Activated naive CD8-positive, alpha-beta T cell treated with anti-CD3 and anti-CD28 coated beads, Interleukin-2, amount 50 U/mL, for 24 hours (primary cell): ENCODE measurements at regions not wholly inside any gene's neighbourhood (a gene's known extent, or its start where the extent isn't known, plus 50 kb on each side); places are given as distances from the start of the nearest gene placed in this dataset.

Experiments
- ATAC-seq: fragments of 150-1000 bp; cut with Tn5 transposase; one replicate; pipeline ENCODE4 v1.10.0; 2021
- DNase-seq: peaks from one replicate; pipeline ENCODE4 v3.0.0; 2021
- H3K27ac Mint-ChIP-seq: one replicate; pipeline ENCODE4 v1.8.0; 2021; ENCODE audit warnings: mild to moderate bottlenecking, mixed read lengths
- H3K27me3 Mint-ChIP-seq: one replicate; pipeline ENCODE4 v1.8.0; 2021; ENCODE audit warnings: mixed read lengths
- H3K36me3 Mint-ChIP-seq: one replicate; pipeline ENCODE4 v1.8.0; 2021; ENCODE audit warnings: low read depth, mixed read lengths
- H3K4me1 Mint-ChIP-seq: one replicate; pipeline ENCODE4 v1.8.0; 2021; ENCODE audit warnings: mixed read lengths
- H3K4me3 Mint-ChIP-seq: one replicate; pipeline ENCODE4 v1.8.0; 2021; ENCODE audit warnings: mild to moderate bottlenecking, moderate library complexity, mixed read lengths
- H3K9me3 Mint-ChIP-seq: one replicate; pipeline ENCODE4 v1.8.0; 2021; ENCODE audit warnings: mixed read lengths

DNA sequence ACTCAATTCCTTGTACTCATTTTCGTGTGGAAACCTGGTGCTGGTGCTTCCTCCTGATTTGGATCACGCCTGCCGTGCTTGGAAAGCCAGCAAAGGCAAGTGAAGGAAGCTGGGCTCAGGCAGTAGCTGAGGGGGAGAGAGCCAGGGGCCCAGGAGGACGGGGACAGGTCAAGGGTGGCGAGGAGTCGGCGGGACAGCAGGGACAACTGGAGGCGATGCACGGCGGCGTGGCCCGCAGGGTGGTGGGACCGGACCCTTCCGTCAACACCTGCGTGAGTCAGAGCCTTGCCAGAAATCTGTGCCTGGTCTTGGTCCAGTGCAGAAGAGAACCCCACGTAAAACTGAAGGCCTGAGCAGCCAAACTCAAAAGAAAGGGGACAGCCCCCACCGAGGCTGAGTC lies 309.7 kb upstream of the SHH start:
- Mint-ChIP-seq H3K4me1 (no peaks in the 10 kb centered on the region), H3K27me3 (no peaks in the 10 kb centered on the region), H3K27ac (no peak overlapping the region), H3K9me3 (no peaks in the 10 kb centered on the region), H3K36me3 (no peaks in the 10 kb centered on the region), H3K4me3 (no peak overlapping the region)
- DNase-seq (no peak), ATAC-seq (no peak)

DNA sequence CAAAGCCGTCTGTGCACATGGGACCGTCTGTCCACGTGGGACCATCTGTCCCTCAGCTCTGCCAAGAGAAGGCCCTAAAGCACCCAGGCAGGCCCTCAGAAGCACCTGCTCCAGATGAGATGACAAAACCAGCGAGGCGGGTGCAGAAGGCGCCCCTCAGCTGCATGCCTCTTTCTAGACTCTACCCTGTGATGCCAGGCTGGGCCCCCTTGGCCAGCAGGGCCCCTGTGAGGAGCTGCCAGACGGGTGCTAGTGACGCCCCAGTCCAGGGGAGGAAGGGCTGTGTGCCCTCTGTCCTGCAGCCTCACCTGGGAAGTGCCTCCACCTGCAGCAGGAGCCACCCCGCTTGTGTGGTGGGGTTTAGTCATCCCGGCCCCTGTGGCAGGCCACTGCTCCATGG lies 309.2 kb upstream of the SHH start:
- H3K4me1 Mint-ChIP-seq, result no peaks in the 10 kb centered on the region
- no peaks in the 10 kb centered on the region for H3K9me3 Mint-ChIP-seq
- H3K4me3 Mint-ChIP-seq, result no peak overlapping the region
- H3K36me3 Mint-ChIP-seq, result no peaks in the 10 kb centered on the region
- no peak for DNase-seq
- H3K27ac Mint-ChIP-seq, result no peak overlapping the region
- ATAC-seq, result no peak
- no peaks in the 10 kb centered on the region for H3K27me3 Mint-ChIP-seq

DNA sequence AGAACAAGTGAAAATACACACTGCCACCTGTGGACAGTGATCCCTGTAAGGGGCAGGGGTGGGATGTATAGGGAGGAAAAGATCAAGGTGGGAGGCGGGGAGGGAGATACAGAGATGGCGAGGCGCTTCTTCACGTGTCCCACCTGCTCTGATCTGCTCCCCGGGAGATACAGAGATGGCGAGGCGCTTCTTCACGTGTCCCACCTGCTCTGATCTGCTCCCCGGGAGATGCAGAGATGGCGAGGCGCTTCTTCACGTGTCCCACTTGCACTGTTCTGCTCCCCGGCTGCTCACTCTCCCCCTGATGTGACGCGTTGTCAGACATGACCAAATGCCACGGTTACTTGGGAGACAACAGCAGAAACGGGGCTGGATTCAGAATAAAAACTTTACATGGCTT lies 308.3 kb upstream of the SHH start:
- no peaks in the 10 kb centered on the region for H3K4me1 Mint-ChIP-seq
- ATAC-seq, result no peak
- no peaks in the 10 kb centered on the region for H3K9me3 Mint-ChIP-seq

DNA sequence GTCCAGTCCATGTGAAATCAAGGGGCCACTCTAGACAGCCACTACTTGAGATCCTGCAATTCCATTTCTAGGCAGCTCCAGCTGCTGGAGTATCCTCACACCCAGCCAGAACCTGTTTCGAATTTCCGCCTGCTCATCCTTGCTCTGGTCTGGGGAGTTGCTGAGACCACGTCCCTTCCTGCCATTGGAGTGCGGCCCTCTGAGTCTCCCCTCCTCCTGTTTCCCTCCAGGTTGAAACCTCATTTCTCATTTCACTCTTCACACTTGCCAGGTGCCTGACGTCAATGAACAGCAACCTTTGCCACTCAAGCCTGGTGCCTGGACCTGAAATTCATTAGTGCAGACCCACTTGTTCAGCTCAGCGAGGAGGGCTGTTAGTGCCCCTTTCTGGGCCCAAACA lies 307.5 kb upstream of the SHH start:
- Mint-ChIP-seq H3K27ac (no peak overlapping the region), H3K4me1 (no peaks in the 10 kb centered on the region), H3K4me3 (no peak overlapping the region), H3K36me3 (no peaks in the 10 kb centered on the region), H3K27me3 (no peaks in the 10 kb centered on the region), H3K9me3 (no peaks in the 10 kb centered on the region)
- ATAC-seq (no peak), DNase-seq (no peak)

More for the DNA sequence above, 308.3 kb upstream of the SHH start:
- H3K27me3 Mint-ChIP-seq, result no peaks in the 10 kb centered on the region
- H3K4me3 Mint-ChIP-seq, result no peak overlapping the region
- H3K27ac Mint-ChIP-seq, result no peak overlapping the region
- no peak for DNase-seq
- no peaks in the 10 kb centered on the region for H3K36me3 Mint-ChIP-seq

DNA sequence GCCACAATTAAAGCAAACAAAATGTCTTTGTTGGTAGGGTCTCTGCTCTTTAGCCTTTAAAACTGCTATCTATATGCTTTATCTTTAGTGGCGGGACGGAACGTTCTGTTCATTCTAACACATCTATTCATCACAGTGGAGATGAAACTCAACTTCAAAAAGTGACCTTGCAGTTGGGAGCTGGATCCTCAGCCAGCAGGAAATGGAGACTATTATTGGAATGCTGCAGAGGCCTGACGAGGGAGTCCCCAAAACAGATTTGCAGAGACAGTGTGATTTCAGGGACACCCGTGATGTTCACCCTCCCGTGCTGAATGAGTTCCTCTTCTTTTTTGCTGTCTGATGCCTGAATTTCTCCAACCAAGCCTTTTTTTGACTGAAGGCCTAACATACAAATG lies 306.0 kb upstream of the SHH start:
- no peaks in the 10 kb centered on the region for H3K9me3 Mint-ChIP-seq
- H3K36me3 Mint-ChIP-seq, result no peaks in the 10 kb centered on the region
- ATAC-seq (no peak), DNase-seq (no peak)
- no peaks in the 10 kb centered on the region for H3K4me1 Mint-ChIP-seq
- no peaks in the 10 kb centered on the region for H3K27me3 Mint-ChIP-seq
- H3K4me3 Mint-ChIP-seq, result no peak overlapping the region
- H3K27ac Mint-ChIP-seq, result no peak overlapping the region

DNA sequence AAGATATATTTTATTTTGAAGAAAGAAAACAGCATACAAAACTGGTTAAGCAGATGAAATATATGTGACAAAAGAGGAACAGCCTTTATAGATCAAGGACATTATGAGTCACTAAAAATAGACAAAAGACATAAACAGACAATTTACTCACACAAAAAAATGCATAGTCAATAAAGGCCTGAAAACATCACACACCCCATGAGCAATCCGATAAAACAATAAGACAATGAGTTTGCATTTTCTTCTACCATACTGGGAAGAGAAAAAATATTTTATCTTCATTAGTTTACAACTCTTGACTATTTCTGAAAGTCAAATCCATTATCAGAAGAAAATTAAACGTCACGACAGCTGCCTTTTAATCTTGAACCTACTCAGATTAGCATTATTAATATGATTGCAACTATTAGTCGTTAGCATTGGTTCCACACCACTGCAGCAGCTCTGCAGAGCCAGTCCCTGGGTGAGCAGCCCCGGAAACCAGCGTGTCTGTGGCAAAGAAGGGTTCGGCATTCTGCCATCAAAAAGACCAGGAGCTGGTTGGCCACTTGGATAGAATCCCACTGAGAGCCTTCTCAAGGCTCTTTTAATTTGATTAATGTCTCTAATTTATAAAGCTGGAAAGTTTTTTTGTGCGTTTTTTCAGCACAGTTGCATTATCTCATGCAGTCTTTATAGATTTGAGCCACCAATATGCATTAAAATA lies 305.4 kb upstream of the SHH start:
- Mint-ChIP-seq H3K4me1 (no peaks in the 10 kb centered on the region), H3K9me3 (no peaks in the 10 kb centered on the region), H3K4me3 (no peak overlapping the region), H3K27me3 (no peaks in the 10 kb centered on the region), H3K36me3 (no peaks in the 10 kb centered on the region), H3K27ac (no peak overlapping the region)
- DNase-seq, result no peak
- no peak for ATAC-seq

DNA sequence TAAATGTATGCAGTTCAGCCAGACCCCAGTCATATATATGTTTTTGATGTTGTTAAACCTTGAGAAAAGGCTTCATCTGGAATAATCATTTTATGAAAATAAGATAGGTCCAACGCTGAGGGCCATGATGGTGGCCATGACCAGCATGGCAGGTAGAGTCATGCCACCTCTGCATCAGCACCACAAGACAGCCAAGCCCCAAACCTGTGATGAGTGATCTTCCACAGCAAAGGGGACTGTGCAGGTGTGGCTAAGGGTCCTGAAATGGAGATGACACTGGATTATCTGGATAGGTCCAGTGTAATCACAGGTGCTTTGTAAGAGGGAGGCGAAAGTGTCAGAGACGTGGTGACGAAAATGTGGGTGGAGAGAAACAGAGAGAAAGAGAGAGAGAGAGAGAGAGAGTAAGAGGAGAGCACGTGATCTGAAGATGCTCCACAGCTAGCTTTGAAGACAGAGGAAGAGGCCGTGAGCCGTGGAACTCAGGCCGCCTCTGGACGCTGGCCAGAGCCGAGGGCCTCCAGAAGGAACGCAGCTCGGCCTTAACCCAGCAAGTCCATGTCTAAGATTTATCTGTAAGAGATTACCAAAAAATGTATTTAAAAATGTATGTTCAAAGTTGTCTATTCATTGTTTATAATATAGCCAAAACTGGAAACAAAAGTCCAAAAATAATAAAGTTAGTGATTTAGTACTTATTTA lies 304.4 kb upstream of the SHH start:
- Mint-ChIP-seq H3K36me3 (no peaks in the 10 kb centered on the region), H3K27me3 (no peaks in the 10 kb centered on the region), H3K9me3 (no peaks in the 10 kb centered on the region), H3K4me3 (no peak overlapping the region), H3K27ac (no peak overlapping the region), H3K4me1 (no peaks in the 10 kb centered on the region)
- ATAC-seq, result no peak
- DNase-seq, result no peak

DNA sequence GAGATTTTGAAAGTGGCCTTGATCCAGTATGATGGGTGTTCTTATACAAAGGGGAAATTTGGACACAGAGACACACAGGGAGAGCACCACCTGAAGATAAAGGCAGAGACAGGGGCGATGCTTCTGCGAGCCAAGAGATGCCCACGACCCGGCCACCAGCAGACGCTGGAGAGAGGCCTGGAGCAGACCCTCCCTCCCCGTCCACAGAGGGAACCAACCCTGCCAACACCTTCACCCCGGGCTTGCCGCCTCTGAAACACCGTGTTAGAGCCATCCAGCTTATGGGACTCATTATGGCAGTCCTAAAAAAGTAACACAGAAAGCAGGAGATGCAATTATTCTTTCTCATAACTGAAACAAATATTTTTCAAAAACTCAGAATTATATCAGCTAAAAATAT lies 303.3 kb upstream of the SHH start:
- Mint-ChIP-seq H3K4me3 (no peak overlapping the region), H3K9me3 (no peaks in the 10 kb centered on the region), H3K4me1 (no peaks in the 10 kb centered on the region), H3K27me3 (no peaks in the 10 kb centered on the region), H3K27ac (no peak overlapping the region), H3K36me3 (no peaks in the 10 kb centered on the region)
- ATAC-seq (no peak), DNase-seq (no peak)

DNA sequence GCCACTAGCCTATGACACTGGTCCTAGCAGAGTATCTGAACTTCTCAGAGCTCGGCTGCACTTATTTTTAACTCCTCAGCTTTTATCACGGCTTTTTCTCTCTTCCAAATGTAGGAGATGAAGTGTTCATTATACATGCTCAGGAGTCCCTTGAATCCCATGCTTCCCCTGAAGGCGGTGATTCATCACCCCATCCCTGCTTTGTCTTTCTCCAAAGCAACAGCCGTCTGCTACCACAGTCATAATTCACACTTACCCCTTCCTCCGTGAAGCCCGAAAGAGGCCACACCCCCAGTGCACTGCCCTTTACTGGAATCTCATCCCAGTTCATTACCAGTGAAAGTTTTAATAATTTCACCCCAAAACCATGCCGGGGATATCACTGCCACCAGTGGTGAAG lies 301.5 kb upstream of the SHH start:
- DNase-seq (no peak), ATAC-seq (no peak)
- no peak overlapping the region for H3K4me3 Mint-ChIP-seq
- no peaks in the 10 kb centered on the region for H3K4me1 Mint-ChIP-seq
- H3K27ac Mint-ChIP-seq, result no peak overlapping the region
- no peaks in the 10 kb centered on the region for H3K27me3 Mint-ChIP-seq
- H3K9me3 Mint-ChIP-seq, result no peaks in the 10 kb centered on the region
- no peaks in the 10 kb centered on the region for H3K36me3 Mint-ChIP-seq

DNA sequence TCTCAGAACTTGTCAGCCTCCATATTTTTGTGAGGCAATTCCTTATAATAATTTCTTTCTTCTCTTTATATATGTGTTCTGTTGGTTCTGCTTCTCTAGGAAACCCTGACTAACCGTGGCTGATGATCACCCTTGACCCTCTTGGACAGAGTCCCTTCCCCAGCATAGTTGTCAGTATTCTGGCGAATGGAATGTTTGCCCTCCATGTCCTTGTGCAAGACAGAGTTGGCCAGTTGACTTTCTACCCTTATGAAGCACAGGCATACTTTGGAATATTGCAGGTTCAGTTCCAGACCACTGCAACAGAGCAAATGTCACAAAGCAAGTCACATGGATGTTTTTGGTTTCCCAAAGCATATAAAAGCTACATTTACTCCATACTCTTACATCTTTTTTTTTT lies 297.7 kb upstream of the SHH start:
- Mint-ChIP-seq H3K27ac (no peak overlapping the region), H3K4me3 (no peak overlapping the region), H3K9me3 (no peaks in the 10 kb centered on the region), H3K4me1 (no peaks in the 10 kb centered on the region), H3K27me3 (no peaks in the 10 kb centered on the region), H3K36me3 (no peaks in the 10 kb centered on the region)
- ATAC-seq (no peak), DNase-seq (no peak)

DNA sequence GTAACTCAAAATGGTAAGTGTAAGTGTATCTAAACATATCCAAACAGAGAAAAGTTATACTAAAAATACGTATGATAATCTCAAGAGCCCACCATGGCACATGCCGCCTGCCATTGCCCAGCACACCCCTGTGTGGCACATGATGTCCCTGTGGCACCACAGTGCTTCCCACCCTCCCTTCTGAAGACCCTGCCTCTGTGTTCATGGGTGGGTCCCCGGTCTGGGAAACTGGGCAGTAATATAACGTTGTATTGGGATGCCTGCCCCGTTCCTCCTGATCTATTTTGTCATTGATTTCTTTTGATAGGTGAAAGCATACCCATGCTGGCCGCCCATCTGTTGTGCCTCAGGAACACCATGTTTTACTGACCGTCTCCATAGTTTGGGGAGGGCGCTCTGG lies 296.8 kb upstream of the SHH start:
- Mint-ChIP-seq H3K4me3 (no peak overlapping the region), H3K9me3 (no peaks in the 10 kb centered on the region), H3K27ac (no peak overlapping the region), H3K27me3 (no peaks in the 10 kb centered on the region), H3K4me1 (no peaks in the 10 kb centered on the region), H3K36me3 (no peaks in the 10 kb centered on the region)
- no peak for ATAC-seq
- no peak for DNase-seq

DNA sequence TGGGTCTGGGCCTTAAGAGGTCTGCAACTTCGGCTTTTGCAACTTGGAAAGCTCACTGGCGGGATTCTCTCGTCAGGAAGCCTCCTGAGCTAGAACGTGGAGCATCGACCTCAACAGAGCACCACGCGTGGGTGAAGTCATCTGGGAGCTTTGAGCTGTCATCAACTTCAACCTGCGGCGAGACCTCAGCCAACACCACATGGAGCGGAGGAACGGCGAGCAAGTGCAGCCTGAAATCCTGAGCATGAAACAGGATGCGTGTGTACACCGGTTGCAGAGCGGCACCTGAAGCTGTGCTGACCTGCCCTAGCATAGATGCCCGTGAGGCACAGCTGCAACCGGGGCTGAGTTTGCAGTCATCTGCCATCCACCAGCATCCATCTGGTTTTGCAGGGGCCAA lies 295.7 kb upstream of the SHH start:
- Mint-ChIP-seq H3K9me3 (no peaks in the 10 kb centered on the region), H3K27ac (no peak overlapping the region), H3K4me3 (no peak overlapping the region), H3K27me3 (no peaks in the 10 kb centered on the region), H3K4me1 (no peaks in the 10 kb centered on the region), H3K36me3 (no peaks in the 10 kb centered on the region)
- no peak for DNase-seq
- ATAC-seq, result no peak

DNA sequence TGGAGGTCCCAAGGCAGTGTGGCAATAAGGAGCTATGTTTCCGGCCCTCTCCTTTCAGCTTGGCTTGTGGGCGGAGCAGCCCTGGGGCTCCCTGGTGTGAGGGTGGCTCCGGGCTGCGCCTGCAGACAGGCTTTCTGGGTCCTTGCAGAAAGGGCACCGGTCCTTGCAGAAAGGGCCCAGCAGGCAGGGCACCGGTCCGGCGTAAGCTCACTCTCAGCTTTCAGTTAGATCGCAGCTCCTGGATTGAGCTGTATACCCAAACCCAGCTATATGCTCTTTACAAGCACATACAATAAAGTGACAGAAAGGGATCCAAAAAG lies 293.8 kb upstream of the SHH start:
- no peaks in the 10 kb centered on the region for H3K9me3 Mint-ChIP-seq
- no peaks in the 10 kb centered on the region for H3K36me3 Mint-ChIP-seq
- ATAC-seq (no peak), DNase-seq (no peak)
- H3K27me3 Mint-ChIP-seq, result no peaks in the 10 kb centered on the region
- H3K4me1 Mint-ChIP-seq, result no peaks in the 10 kb centered on the region
- H3K4me3 Mint-ChIP-seq, result no peak overlapping the region
- H3K27ac Mint-ChIP-seq, result no peak overlapping the region

DNA sequence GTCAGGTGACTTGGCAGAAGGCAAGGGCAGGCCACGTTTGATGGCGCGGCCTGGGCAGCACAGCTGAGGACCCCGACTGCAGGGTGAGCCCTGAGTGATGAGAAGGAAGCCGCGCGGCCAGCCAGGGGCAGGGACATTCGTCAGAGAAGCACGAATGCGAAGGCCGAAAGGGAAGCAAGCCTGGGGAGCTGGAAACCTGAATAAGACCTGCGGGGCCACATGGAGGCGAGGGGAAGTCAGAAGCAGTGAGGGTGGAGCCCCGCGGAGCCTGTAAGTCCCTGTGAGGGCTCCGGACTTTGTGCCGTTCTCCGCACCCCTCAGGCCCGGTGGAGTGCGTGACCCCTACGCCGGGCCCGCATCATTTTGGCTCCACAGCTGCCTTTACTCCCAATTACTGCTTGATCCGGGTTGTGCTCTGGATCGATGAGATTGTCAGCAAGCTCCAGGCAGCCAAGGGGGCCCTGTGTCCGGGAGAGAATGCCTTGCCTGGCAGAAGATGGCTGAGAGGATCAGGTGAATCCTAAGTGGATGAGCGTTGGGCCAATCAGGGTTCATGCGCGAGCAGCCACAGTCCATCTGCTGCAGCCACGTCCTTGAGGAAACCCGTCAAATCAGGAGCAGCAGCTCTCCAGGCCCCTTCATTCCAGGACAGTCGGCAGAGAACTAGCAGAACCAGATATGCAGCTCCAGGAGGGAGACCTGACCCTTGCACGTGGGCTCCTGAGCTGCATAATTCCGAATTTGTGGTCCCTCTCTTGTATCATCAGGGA lies 293.3 kb upstream of the SHH start:
- H3K27me3 Mint-ChIP-seq, result no peaks in the 10 kb centered on the region
- no peak overlapping the region for H3K4me3 Mint-ChIP-seq
- DNase-seq (no peak), ATAC-seq (no peak)
- H3K27ac Mint-ChIP-seq, result no peak overlapping the region
- no peaks in the 10 kb centered on the region for H3K9me3 Mint-ChIP-seq
- H3K4me1 Mint-ChIP-seq, result no peaks in the 10 kb centered on the region
- H3K36me3 Mint-ChIP-seq, result no peaks in the 10 kb centered on the region

DNA sequence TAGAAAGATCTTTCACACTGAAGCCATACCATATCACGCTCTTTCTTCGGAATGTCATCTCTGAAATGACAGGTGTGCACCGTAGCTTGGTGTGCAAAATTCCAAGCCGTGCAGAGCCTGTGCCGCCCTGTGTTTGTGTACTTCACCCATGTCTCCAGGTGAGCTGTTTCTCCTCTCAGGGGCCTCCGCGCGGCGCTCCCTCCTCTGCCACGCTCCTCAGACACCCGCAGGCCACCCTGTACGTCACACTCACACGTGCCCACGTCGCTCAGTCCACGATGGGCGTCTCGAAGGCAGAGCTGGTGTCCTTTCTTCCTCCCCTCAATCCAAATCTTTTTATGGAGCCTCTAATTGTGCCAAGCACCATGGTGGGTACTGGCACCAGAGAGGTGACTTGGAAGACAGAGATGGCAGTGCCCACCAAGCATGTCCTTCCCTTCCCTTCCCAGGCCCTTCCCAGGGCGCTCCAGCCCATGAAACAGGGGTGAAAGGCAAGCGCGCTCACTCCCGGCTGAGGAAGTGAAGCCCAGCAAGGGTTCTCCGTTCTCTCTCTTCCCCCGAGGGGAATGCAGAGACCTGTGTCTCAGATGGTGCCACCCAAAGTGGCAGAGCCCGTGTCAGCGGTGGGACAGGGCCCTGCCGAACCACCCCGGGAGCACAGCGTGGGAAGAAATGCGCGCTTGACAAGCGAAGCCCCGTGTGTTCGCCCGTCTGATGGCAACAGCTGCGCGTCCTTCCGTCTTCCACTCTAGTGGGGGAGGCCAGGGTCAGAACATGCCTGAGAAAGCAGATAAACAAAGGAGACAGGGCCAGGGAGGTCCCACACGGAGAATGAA lies 292.5 kb upstream of the SHH start:
- Mint-ChIP-seq H3K27ac (no peak overlapping the region), H3K4me1 (no peaks in the 10 kb centered on the region)

More for the DNA sequence above, 292.5 kb upstream of the SHH start:
- Mint-ChIP-seq H3K9me3 (no peaks in the 10 kb centered on the region), H3K36me3 (no peaks in the 10 kb centered on the region), H3K27me3 (no peaks in the 10 kb centered on the region), H3K4me3 (no peak overlapping the region)
- ATAC-seq (no peak), DNase-seq (no peak)
